HUES64 (cell line): ENCODE measurements at regions not wholly inside any gene's neighbourhood (a gene's known extent, or its start where the extent isn't known, plus 50 kb on each side); places are given as distances from the start of the nearest gene placed in this dataset.

ENCODE experiments used
- H3K27ac ChIP-seq: 2 replicates; pipeline ENCODE4 v1.7.0; 2013; ENCODE audit warnings: low read depth, low read length, inconsistent platforms
- H3K27me3 ChIP-seq: 2 replicates; pipeline ENCODE4 v1.6.1; 2013; ENCODE audit warnings: mild to moderate bottlenecking, low read length; ENCODE audit not compliant: insufficient read depth
- H3K36me3 ChIP-seq: 2 replicates; pipeline ENCODE4 v1.6.1; 2013; ENCODE audit warnings: mild to moderate bottlenecking, low read length; ENCODE audit not compliant: insufficient read depth
- H3K4me1 ChIP-seq: 2 replicates; pipeline ENCODE4 v1.6.1; 2013; ENCODE audit warnings: mild to moderate bottlenecking, low read length, moderate library complexity; ENCODE audit not compliant: insufficient read depth
- H3K4me3 ChIP-seq: 2 replicates; pipeline ENCODE4 v1.5.1; 2013; ENCODE audit warnings: mild to moderate bottlenecking, low read length, moderate library complexity
- H3K9ac ChIP-seq: 2 replicates; pipeline ENCODE4 v1.6.1; 2013; ENCODE audit warnings: mild to moderate bottlenecking, low read depth, low read length
- H3K9me3 ChIP-seq: 2 replicates; pipeline ENCODE4 v1.6.1; 2013; ENCODE audit warnings: low read depth, low read length; ENCODE audit not compliant: insufficient read depth
- WGBS: fragments of 150-250, 120-280 bp; methylation state at CpG from one replicate; pipeline ENCODE4 v1.1.7; 2013; ENCODE audit warnings: missing lambda C conversion rate; 5-methylcytosine and 5-hydroxymethylcytosine counted together

DNA sequence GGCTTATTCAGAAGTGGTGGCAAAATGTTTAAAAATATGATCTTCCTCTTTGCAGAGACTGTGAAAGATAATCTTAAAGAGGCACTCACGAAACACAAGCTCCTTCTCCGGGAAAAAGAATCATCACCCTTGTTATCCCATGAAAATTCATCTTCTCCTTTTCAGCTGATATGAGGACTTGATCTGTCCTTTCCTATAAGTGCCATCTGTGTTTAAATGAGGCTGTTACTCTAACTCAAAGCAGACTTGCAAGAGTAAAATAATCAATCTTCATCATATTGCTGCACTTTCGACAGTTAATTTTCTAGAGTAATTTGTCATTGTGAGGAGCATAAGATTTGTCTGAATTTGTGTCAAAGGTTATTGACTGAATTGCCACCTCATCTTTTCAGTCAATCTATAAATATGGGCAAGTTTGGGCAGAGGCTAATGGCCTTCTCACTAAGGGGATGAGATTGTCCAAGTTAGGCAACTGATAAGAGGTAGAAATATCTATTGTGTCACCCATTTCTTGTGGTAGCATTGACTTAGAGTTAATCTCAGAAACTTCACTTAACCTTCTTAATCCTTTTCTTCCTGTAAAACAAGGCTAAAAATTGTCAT lies 452.9 kb downstream of the GRXCR1 start:
- H3K4me3 ChIP-seq: no peak overlapping the region
- H3K27ac ChIP-seq: no peak overlapping the region
- no peaks in the 10 kb centered on the region for H3K9me3 ChIP-seq
- H3K27me3 ChIP-seq: no peaks in the 10 kb centered on the region
- no peaks in the 10 kb centered on the region for H3K4me1 ChIP-seq
- no peak overlapping the region for H3K9ac ChIP-seq
- WGBS: 100% methylated on average over 3 of the region's 3 CpGs
- no peaks in the 10 kb centered on the region for H3K36me3 ChIP-seq

DNA sequence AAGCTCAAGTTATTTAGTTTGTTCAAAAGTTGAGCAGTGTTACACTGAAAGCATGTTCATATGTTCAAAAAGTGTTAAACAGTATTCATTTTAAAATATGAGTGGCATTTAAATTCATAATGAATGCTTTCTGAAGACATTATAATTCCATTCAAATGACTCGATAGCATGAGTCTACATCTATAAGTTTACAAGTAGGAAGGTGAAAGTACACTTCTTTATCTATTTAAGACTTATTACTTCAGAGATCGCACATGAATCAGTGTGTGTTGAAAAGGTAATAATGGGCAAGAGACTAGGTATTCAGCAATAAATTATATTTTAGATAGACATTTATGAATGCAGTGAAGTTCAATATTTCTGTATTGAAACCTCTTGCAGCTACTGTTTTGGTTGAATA lies 456.1 kb downstream of the GRXCR1 start:
- H3K9me3 ChIP-seq: no peaks in the 10 kb centered on the region
- H3K27ac ChIP-seq: no peak overlapping the region
- no peaks in the 10 kb centered on the region for H3K36me3 ChIP-seq
- WGBS: no CpG with 5 or more reads among the region's 2 CpGs
- H3K4me3 ChIP-seq: no peak overlapping the region
- no peak overlapping the region for H3K9ac ChIP-seq
- no peaks in the 10 kb centered on the region for H3K4me1 ChIP-seq
- no peaks in the 10 kb centered on the region for H3K27me3 ChIP-seq

DNA sequence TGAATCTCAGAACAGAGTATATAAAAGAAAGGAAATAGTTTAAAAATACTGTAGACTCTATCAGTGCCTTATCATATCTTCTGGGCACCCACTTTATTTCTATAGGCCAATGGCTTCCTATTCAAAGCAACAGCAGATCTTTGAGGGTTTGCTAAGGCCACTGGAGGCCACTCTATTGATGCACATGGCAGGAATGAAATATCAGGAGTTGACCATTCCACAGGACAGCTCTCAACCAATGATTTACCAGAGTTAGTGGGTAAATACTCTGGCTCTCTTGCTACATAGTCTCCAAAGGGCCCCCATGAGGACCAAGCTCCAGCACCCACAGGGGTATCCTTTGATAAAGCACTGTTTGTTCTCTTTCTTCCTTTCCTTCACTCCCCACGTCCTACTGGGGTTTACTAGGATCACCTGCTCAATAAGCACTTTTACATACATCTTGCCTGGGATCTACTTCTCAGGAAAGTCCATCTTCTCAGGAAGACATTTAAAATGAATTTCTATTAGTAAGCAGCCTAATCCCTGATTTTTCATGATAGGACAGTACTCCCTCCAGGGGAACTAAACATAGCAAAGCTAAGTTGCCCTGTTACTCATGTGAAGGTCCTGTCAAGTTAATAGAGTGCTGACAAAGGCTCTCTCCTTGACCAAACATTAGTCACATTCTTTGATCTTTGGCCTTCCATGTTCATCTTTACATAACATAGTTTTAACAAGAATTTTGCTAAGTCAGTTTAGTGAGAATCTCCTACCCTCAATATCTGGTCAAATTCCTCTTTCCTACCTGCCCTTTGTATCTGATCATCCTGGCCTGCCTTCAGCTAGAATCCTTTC lies 459.7 kb downstream of the GRXCR1 start:
- WGBS: 45% methylated on average over 1 of the region's 1 CpG
- H3K27me3 ChIP-seq: no peaks in the 10 kb centered on the region
- no peak overlapping the region for H3K9ac ChIP-seq
- no peaks in the 10 kb centered on the region for H3K36me3 ChIP-seq
- no peak overlapping the region for H3K27ac ChIP-seq
- no peaks in the 10 kb centered on the region for H3K4me1 ChIP-seq
- H3K4me3 ChIP-seq: no peak overlapping the region
- H3K9me3 ChIP-seq: no peaks in the 10 kb centered on the region

DNA sequence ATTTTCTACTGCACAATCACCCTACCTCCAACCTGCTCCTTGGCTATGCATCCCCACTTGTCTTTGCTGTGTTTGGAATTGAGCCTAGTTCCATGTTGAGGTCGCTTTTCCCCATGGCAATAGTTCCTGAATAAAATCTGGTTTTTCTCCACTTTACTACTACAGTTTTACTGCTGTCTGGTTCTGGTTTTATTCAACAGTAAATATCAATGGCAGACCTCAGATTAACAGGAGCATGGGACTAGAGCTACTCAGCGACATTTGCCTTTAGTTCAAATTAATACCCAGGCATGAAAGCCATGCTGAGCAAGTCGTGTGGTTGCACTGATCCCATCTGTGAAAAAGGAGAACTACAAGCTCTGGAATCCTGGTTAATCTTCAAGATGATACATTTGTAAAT lies 460.3 kb downstream of the GRXCR1 start:
- no peak overlapping the region for H3K4me3 ChIP-seq
- no peaks in the 10 kb centered on the region for H3K36me3 ChIP-seq
- no peak overlapping the region for H3K9ac ChIP-seq
- no peaks in the 10 kb centered on the region for H3K27me3 ChIP-seq
- no peaks in the 10 kb centered on the region for H3K9me3 ChIP-seq
- 94% methylated on average over 3 of the region's 3 CpGs for WGBS
- no peak overlapping the region for H3K27ac ChIP-seq
- no peaks in the 10 kb centered on the region for H3K4me1 ChIP-seq

DNA sequence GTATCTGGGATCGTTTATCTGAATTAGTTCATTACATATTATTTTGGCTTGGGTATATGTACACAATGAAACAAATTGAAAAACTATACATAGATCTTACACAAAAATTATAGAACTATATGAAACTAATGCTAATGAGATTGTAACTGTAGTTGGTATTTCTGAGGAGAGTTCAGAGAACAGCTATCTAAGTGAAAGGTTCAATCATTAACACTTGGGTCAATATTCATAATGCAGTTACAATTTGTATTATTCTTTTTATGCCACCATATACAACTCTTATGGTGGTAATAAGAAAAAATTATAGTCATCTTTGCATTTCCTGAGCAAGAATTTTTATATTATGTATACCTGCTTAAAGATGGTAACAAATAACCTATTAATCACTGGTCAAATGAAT lies 461.0 kb downstream of the GRXCR1 start:
- Histone ChIP-seq H3K9me3 (no peaks in the 10 kb centered on the region), H3K27ac (no peak overlapping the region), H3K9ac (no peak overlapping the region), H3K4me3 (no peak overlapping the region), H3K27me3 (no peaks in the 10 kb centered on the region), H3K36me3 (no peaks in the 10 kb centered on the region), H3K4me1 (no peaks in the 10 kb centered on the region)
- no CpG with 5 or more reads among the region's 1 CpG for WGBS

DNA sequence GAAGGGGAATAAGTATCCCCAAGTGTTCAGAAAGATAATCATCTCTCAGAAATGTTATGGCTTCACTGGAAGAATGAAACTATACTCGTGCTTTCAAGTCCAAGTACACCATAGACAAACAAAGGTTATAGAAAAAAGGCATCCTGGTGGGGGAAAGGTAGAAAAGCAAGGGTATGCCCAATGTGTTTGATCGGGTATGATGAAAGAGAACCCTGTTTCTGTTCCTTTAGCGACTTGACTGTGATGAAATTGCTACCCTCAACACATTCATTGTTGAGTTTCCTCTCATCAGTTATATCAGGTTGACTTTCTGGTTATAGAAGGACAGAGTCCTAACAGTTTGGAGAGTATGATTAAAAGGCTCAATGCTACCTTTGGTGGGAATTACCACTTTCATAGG lies 464.3 kb downstream of the GRXCR1 start:
- no peak overlapping the region for H3K27ac ChIP-seq
- H3K9ac ChIP-seq: no peak overlapping the region
- H3K4me3 ChIP-seq: no peak overlapping the region
- 94% methylated on average over 2 of the region's 3 CpGs for WGBS
- no peaks in the 10 kb centered on the region for H3K27me3 ChIP-seq
- no peaks in the 10 kb centered on the region for H3K9me3 ChIP-seq
- H3K4me1 ChIP-seq: no peaks in the 10 kb centered on the region
- no peaks in the 10 kb centered on the region for H3K36me3 ChIP-seq

DNA sequence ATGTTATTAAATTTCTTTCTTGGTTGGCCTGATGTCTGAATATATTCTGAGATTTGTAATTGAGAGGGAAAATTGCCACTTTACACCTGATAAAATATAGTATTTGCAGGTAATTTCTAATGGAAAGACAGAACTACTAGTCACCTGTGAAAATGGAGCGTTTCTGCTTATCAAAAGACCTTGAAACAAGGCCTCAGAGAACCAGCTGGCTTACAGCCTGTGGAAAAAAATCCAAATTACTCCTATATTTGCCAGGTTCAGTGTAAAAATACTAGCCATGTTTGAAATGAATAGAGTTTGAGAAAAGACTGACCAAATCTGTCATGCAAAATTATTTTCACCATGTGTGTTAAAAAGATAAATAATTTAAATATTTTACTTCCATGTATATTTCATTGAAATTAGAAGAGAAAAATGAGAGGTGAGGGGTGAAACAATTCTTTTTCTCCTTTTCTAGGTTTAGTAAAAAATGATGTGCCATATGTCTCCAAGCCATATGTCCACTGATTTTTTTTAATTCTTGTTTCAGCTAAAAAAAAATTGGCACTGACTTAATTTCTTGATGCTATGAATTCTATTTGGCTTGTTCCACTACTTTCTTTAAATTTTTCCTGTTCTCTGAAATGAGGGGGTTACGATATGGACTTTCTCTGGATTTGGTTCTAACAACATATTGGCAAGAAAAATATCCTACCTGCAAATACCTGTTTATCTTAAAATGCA lies 464.9 kb downstream of the GRXCR1 start:
- H3K4me3 ChIP-seq: no peak overlapping the region
- H3K9ac ChIP-seq: no peak overlapping the region
- WGBS: 100% methylated on average over 1 of the region's 2 CpGs

DNA sequence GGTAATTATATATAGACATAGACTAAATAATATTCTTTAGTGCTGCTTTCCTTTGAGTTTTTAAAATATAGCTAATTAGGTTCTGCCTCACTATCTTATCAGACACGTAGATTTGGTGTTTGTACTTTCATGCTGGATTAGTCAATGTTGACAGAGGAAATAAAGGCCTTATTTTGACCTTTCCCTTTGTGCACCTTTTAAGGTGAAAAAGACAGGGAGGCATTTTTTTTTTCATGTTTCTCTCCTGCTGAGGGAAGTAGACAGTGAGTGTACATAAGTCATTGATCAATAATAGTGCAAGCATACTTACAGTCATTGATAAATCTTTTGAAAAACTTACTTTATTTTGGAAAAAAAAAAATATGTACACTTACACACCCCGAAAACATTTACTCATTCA lies 467.8 kb downstream of the GRXCR1 start:
- H3K27ac ChIP-seq: no peak overlapping the region
- H3K27me3 ChIP-seq: no peaks in the 10 kb centered on the region
- 92% methylated on average over 2 of the region's 2 CpGs for WGBS
- no peaks in the 10 kb centered on the region for H3K36me3 ChIP-seq
- H3K4me3 ChIP-seq: no peak overlapping the region
- no peak overlapping the region for H3K9ac ChIP-seq
- H3K9me3 ChIP-seq: no peaks in the 10 kb centered on the region
- H3K4me1 ChIP-seq: no peaks in the 10 kb centered on the region

More for the DNA sequence above, 464.9 kb downstream of the GRXCR1 start:
- no peaks in the 10 kb centered on the region for H3K4me1 ChIP-seq
- H3K27ac ChIP-seq: no peak overlapping the region
- no peaks in the 10 kb centered on the region for H3K36me3 ChIP-seq
- H3K9me3 ChIP-seq: no peaks in the 10 kb centered on the region
- H3K27me3 ChIP-seq: no peaks in the 10 kb centered on the region

DNA sequence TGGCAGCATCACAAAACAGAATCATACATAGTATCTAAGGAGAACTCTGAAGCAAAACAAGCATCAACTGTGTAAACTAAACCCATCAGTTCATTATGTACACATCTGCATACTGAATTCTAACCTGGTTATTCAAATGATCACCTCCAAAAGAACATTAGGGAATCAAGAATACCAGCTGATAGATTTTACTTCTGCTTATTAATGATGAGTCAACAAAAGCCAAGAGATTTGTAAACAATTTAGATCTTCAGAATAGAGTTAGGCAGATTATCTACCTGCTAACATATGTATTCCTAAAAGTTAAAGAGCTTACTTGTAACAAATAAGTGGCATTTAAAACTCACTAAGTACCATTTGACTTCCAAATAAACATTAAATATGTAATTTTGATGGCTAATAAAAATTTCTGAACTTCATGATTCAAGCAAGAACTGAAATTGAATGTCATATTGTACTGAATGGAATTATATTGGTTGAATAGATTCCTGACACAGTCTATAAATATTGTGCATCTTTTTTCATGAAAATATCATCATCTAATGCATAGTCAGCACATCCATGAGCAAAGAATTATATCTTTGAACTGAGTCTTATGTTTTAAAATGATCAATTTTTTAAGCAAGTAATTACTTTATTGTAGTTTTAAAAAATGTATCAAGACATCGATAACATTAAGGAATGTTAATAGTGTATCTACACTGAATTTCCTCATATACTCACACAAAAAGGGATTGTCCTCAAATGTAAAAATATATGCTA lies 470.5 kb downstream of the GRXCR1 start:
- WGBS: no CpG with 5 or more reads among the region's 1 CpG

DNA sequence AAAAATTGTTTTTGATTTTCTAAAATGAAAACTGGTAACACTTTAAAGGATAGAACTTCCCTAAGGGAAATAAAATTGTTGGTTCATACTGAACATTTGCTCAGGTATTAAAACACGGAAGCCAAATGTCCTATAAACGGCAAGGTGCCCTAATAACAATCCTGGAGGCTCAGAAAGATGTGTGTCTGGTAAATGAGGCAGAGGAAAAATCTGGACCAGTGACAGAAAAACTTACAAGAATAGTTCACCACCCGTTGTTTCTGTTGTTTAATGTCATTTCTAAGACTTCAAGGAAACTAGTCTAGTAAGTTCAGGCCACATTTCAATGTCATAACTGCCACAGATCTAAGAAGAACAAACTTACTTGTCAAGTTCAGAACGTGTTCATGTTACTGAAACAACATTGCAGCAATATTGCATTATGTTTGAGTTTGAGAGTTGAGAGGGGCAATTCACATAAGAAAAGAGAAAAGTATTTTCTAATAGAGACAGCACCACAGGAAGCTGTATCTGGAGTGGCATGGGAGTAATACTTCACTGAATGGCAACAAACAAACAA lies 476.6 kb downstream of the GRXCR1 start:
- Histone ChIP-seq H3K4me1 (no peaks in the 10 kb centered on the region), H3K36me3 (no peaks in the 10 kb centered on the region), H3K27ac (no peak overlapping the region), H3K4me3 (no peak overlapping the region), H3K27me3 (no peaks in the 10 kb centered on the region), H3K9ac (no peak overlapping the region), H3K9me3 (no peaks in the 10 kb centered on the region)
- 86% methylated on average over 4 of the region's 4 CpGs for WGBS

More for the DNA sequence above, 470.5 kb downstream of the GRXCR1 start:
- no peak overlapping the region for H3K4me3 ChIP-seq
- H3K9ac ChIP-seq: no peak overlapping the region
- no peaks in the 10 kb centered on the region for H3K36me3 ChIP-seq
- H3K27ac ChIP-seq: no peak overlapping the region
- no peaks in the 10 kb centered on the region for H3K4me1 ChIP-seq
- no peaks in the 10 kb centered on the region for H3K9me3 ChIP-seq
- no peaks in the 10 kb centered on the region for H3K27me3 ChIP-seq
